GM18951 (cell line): ENCODE measurements at regions not wholly inside any gene's neighbourhood (a gene's known extent, or its start where the extent isn't known, plus 50 kb on each side); places are given as distances from the start of the nearest gene placed in this dataset.

ENCODE experiments used
- POLR2A ChIP-seq: IDR thresholded peaks from 4 replicates; pipeline ENCODE4 v1.6.1; 2011; ENCODE audit warnings: mild to moderate bottlenecking; ENCODE audit not compliant: insufficient read length, insufficient read depth; ENCODE audit errors: extremely low read depth
- in situ Hi-C: fragments of 300-500 bp; cut with MboI; formaldehyde crosslinking; loops from one replicate; pipeline ENCODE4 v1.12.0; 2022; ENCODE audit warnings: low sequenced_read_pairs, mixed read lengths, inconsistent platforms; ENCODE audit not compliant: unreplicated experiment

DNA sequence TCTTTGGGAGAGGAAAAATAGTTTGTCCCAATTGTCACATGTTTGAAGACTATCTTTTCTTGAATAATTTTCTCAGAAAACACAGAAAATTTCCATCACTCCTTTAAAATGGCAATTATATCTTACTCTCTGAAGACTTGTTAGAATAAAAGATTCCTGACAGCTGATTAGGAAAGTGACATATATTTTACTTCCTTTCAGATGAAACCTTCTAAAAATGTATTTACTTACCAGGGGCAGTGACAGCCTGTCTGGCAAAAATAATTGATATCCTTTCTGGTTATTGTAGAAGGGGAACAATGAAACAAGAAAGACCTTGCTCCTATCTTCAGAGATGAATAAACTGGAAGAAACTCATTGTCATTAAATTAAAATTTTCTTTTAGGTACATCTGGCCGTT, 483.3 kb upstream of the GOLIM4 start:
- in situ Hi-C loops = no loop called here
- TF ChIP-seq POLR2A = no peak

DNA sequence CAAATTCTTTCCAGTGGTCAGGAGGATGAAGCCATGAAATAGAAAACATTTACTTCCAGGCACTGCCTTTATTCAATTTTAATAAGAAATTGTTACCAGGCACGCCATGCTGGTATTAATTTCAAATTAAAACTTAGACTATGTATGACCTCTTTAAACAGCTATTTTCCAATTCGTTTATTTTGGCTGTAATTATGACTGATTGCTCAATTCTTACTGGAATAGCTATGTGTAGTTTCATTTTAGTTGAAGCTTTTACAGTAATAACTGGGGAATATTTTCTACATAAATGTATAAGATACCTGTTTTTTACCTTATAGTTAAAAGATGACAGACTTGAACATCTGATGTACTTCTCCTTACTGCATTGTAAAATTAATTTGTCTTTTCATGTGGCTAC, 480.0 kb upstream of the GOLIM4 start:
- in situ Hi-C loops = no loop called here

DNA sequence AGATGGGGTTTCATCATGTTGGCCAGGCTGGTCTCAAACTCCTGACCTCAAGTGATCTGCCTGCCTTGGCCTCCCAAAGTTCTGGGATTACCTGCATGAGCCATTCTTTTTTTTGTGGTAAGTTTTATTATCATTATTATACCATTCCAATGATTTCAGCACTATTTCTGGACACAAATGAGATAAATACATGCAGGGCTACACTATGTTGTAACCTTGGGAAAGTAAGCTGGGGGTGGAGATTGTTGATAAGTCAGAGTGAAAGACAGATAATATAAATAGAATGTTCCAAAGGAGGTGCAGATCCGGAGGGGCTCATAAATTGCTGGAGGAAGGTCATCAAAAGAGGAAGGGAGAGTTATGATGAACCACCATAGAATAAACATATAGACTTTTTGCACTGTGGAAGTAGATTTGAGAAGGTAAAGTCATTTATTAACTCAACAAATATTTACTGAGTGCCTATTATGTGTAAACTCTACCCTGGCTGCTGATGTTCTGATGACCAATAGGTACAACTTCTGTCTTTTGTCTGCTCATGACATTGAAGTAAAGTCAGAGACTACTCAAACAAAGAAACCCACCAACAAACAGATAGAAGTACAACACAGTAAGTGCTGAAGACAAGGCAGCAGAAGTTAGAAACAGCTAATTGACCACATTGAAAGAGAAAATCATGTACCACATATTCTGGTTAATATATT, 478.9 kb upstream of the GOLIM4 start:
- no peak for TF ChIP-seq POLR2A
- in situ Hi-C loops = no loop called here

More for the DNA sequence above, 480.0 kb upstream of the GOLIM4 start:
- no peak for TF ChIP-seq POLR2A

DNA sequence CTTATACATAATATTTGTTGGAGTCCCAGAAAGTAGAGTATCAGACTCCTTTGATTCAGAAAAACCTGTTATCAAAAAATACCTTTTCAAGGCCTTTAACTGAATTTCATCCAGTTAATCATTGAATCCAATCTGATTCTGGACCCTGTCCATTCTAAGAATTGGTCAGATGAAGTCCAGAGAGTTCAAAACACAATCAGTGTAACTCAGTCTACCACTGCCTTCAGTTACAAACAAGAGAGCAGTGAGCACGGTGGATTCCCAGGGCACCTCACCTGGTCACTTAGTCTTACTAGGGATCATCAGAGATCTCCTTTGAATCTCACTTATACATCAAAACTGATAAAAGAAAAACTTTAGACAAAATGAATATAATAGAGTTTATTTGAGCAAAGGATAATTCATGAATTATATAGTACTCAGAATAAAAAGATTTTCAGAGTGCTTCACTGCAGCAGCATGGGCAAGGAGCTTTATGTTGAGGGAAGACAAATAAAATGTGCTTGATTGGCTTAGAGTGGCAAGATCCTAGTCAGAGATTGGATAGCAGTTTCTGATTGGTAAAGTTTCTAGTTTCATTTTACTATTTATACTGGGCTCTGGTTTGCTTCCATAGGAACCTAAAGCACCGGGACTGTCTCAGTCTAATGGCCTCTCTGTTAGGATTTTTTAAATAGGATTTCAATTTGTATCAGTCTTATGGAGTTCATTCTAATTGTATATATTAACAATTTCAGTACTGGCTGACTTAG, 474.9 kb upstream of the GOLIM4 start:
- TF ChIP-seq POLR2A = no peak
- in situ Hi-C loops = no loop called here

DNA sequence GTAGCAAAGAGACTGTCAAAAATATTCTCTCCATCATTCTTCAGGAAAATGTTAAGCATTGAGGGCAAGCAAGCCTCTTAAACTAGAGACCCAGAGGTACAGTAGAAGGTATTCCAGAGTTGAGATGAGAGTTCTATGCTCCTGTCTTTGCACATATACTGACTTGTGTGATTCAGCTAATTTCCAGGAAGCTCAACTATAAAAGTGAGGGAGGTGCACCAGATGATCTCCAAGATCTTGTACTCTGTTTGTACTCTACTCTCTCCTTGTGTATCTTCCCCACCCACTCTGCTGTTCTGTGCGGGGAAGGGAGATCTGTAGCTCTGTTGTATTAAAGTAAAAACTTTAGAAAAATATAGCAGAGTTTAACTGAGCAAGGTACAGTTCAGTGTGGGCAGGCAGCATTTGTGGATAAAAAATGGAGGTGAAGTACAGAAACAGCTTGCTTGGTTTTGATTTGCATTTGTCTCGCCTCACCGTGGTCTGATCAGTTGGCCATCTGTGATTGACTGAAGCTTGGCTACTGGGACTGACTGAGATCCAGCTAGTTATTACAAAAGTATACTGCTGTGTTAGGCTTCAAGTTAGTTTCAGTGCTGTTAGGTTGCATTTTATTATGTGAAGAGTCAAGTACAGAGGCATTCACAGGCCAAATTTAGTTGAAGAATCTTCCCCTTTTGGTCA, 463.1 kb upstream of the GOLIM4 start:
- in situ Hi-C loops = no loop called here
- no peak for TF ChIP-seq POLR2A

DNA sequence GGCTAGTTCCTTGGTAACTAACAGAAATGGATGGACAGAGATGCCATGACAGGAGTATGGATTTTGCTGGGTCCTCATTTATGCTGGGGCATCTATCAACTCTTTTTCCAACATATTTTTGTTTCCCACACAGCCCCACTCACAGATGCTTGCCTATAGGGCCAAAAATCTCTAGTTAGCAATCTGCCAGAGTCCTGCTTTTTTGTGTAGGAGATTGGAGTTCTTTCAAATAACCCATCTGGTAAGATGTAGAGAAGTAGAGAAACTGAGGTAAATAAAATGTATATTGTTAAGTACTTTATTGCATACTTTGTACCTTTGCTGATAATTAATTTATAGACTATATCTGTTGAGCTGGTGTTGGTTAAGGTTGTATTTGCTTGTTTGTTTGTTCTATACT, 456.5 kb upstream of the GOLIM4 start:
- TF ChIP-seq POLR2A = no peak
- in situ Hi-C loops = no loop called here

DNA sequence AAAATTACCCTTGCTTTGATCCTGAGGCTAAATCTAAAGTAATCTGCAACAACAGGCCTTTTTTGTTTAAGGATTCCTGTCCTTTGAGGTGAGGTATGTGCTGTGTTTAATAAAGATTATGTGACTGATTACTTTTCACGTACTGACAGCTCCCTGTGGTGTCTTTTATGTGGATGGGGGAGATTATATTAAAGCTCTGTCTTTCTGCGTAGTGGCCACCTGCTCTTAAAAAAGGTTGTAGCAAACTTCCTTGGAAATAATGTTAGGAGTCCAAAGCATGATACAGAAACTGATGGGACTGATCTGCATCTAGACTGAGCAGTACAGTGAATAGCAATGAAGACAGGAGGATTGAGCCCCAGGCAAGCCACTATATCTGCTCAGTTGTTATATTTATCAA, 453.0 kb upstream of the GOLIM4 start:
- TF ChIP-seq POLR2A = no peak

DNA sequence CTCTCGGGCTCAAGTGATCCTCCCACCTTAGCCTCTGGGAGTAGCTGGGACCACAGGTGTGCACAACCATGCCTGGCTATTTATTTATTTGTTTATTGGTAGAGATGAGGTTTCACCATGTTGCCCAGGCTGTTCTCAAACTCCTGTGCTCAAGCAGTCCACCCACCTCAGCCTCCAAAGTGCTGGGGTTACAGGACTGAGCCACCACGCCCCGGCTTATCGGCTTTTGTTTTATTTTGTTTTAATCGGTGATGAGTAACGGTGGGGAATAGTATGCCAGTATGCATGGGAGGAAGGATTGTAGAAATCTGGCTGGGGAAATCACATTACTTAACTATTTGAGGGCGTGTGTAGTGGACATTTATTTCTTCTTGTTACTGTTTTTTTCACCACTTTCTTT, 451.0 kb upstream of the GOLIM4 start:
- in situ Hi-C loops = no loop called here

More for the DNA sequence above, 453.0 kb upstream of the GOLIM4 start:
- in situ Hi-C loops = no loop called here

DNA sequence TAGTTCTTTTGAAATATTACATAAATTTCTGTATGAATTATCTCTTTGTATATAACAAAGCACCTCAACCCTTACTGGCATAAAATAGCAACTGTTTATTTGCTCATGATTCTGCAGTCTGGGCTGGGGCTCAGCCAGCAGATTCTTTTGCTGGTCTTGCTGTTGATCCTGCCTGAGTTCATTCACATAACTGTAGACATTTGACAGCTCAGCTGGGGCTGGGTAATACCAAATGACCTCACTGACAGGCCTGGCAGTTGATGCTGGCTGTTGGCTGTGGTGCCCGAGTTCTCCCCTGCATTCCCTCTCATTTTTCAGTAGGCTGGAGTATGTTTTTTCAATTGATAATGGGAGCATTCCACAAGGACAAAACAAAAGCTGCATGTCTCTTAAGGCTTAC, 449.9 kb upstream of the GOLIM4 start:
- TF ChIP-seq POLR2A = no peak
- in situ Hi-C loops = no loop called here

More for the DNA sequence above, 451.0 kb upstream of the GOLIM4 start:
- TF ChIP-seq POLR2A = no peak

DNA sequence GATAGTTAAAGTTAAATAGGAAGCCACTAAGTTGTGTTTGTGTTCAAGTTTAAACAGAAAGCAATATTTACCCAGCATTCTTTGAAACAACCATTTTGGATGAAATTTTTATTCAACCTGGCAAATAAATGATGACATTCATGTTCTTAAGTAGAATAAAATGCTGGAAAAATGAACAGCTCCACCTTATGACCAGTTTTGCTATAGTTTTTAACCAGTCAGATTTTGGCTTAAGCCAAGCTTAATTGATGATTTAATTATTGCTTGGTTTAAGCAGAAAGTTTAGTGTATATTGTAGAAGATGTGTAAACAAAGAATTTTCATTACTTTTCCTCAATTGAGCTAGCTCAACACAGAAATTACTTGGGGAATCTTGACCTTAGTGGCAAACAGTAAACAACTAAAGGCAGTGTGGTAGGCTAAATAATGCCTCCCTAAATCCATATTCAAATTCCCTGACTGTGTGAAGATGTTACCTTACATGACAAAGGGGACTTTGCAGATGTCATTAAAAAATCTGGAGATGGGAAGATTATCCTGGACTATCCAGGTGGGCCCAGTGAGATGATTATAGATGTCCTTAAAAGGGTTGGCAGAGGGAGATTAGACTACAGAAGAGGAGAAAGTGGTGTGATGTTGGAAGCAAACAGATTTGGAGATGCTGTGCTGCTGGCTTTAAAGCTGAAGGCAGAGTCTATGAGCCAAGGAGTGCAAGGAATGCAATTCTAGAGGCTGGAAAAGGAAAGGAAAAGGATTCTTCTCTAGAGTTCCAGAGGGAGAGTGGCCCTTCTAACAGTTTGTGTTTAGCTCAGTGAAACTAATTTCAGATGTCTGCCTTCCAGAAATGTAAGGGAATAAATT, 448.6 kb upstream of the GOLIM4 start:
- in situ Hi-C loops = no loop called here
- TF ChIP-seq POLR2A = no peak

DNA sequence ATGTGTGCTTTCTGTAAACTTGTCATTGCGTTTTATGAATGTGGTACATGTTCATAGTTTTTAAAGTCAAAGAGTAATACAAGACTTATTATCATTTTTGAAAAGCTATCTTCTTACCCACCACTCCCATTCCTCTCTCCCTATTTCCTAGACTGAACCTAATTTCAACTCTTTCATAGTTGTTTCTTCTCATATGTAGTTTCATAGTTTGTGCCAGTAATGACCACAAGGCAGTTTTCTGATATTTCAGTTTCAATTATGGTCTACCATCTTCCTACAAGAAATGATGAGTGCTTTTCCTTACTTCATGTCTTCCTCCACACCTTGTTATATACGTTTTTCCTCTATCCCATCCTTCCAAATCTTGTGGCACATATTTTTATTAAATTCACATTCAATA, 445.0 kb upstream of the GOLIM4 start:
- TF ChIP-seq POLR2A = no peak
- in situ Hi-C loops = no loop called here

DNA sequence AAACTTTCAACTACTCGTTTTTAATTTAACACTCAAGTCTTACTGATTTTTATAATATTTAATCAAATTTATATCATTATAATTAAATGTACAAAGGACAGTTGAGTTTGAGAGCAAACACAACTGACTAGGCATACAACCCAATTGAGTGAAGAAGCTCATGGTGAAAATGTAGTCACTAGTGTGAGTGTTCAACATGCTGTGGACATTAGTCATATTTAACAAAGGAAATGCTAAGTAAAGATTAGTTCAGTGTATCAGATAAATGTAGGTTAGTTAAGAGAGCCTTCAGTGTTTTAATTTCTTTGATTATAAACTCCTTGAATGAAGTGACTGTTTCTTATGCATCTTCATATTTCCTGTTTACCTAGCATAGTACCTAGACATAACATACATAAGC, 444.2 kb upstream of the GOLIM4 start:
- in situ Hi-C loops = no loop called here
- no peak for TF ChIP-seq POLR2A

DNA sequence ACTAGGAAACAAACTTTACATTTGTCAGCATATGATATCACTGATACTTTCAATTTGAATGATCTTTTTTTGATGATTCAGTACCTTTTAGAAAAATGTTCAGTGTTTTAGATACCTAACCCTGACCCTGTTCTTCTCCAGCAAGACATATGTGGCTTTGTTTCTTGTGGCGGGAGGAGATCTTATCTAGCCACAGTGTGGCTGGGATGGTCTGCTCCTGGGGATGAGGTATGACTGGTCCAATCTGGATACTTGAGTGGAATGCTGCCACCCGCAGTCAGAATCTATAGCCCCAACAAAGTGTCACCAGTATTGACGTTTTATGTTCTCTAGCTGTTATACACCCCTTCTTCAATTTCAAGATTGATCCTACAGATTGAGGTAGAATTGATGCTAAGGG, 439.0 kb upstream of the GOLIM4 start:
- TF ChIP-seq POLR2A = no peak
- in situ Hi-C loops = no loop called here
